ENCODE measurements at regions not wholly inside any gene's neighbourhood (a gene's known extent, or its start where the extent isn't known, plus 50 kb on each side); places are given as distances from the start of the nearest gene placed in this dataset.
"Not testable (repeated sequence)": the region's sequence is repeated elsewhere in the genome, so short reads cannot be mapped to it uniquely, and the experiment has no call there.

DNA sequence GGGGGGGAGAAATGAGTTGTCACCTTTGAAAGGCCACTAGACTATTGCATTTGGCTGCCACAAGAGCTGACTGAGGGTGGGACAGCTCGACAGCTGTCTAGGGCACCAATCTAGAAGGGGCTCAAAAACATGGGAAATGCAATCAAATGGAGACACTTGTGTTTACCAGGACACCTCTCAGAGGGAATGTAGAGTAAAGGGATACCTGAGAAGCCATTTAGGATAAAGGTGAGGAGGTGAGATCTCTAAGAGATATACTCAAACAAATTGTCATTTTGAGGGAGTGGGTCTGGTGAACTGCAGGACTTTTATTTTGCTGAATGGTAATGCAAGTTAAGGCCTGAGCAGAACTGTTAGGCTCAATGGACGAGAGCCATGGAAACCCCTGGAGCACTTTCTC, 159.8 kb downstream of the DDX1 start:
- no peak for DNase-seq (ENCODE audit: low read depth)

GRCh38 chr2:15752552-15753232, 161.0 kb downstream of the DDX1 start:
- DNase-seq (ENCODE audit: low read depth): no peak

- no peak for DNase-seq (ENCODE audit: low read depth)
Measured at GRCh38 chr2:15753233-15753798, 161.6 kb downstream of the DDX1 start.

- DNase-seq (ENCODE audit: low read depth): no peak
Measured at GRCh38 chr2:15753811-15754702, 162.4 kb downstream of the DDX1 start.

GRCh38 chr2:15754703-15755099, 163.0 kb downstream of the DDX1 start:
- no peak for DNase-seq (ENCODE audit: low read depth)

GRCh38 chr2:15755528-15755927, 163.9 kb downstream of the DDX1 start:
- DNase-seq (ENCODE audit: low read depth): no peak

DNA sequence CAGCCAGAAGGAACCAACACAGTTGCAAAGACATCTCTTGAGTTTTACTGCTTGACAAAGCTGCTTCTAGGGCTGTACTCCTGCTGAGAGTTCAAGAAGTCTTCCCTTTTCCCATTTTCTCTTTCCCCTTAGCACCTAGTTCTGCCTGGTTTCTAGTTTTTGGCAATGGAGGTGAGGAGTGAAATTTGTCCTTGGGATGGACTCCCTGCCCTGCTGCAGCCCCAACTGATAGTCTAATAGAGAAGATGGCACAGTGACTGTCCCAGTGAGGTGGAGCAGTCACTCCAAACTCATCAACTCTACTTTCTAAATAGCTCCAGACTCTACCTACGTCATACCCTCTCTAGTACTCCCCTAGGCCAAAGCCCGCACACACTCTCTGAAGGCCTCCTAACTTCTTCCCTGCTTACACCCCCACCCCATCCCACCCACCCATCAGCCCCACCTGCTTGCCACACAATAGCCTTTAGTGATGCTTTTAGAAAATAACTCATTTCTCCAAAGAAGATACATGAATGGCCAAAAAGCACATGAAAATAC, 164.4 kb downstream of the DDX1 start:
- no peak for DNase-seq (ENCODE audit: low read depth)

DNA sequence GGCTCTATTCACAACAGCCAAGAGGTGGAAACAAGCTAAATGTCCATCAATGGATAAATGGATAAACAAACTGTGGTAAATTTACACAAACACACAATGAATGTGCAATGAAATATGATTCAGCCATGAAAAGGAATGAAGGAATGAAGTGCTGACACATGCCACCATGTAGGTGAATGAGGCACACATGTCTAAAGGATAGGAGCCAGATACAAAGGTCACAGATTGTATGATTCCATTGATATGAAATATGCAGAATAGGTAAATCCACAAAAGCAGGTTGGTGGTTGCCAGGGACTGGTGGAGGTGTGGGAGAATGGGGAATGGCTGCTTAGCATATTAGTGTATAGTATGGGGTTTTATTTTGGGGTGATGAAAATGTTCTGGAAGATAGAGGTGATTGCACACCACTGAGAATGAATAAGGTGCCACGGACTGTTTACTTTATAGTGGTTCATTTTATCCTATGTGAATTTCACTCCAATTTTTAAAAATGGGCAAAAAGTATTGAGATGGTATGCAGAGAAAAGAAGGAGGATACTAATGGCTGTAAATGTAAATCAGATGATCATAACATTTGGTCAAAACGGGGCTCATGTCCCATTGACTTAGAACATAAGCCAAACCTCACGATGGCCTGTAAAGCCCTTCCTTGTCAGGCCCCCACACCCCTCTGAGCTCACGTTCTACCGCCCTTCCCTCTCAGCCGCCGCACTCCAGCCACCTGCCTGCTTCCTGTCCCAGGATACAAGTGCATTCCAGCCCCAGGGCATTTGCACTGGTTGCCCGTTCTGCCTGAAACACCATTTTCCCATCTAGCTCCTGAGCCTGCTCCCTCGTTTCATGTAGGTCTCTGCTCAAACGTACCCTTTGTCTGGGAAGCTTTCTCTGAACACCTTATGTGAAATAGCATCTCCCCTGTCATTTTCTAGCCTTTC, 165.5 kb downstream of the DDX1 start:
- DNase-seq (ENCODE audit: low read depth): no peak

- no peak for DNase-seq (ENCODE audit: low read depth)
Measured at GRCh38 chr2:15757820-15758586, 166.3 kb downstream of the DDX1 start.

DNA sequence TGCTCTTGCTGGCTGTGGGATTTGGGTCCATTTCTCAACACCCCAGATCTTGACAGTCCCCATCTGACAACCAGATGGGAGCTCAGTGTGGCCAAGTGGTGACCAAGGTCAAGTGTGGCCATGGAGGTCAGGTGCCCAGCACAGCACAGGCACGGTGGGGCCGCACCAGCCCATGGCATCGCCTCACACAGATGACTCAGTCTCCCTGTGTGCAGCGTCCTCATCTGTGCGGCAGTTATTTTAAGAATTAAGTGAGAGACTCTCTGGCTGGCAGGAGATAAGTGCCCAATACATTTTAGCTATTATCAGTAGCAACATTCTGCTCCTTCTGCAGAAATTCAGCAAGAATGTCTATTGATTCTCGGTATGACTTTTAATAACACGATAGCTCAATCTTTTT, 167.2 kb downstream of the DDX1 start:
- DNase-seq (ENCODE audit: low read depth): no peak

DNA sequence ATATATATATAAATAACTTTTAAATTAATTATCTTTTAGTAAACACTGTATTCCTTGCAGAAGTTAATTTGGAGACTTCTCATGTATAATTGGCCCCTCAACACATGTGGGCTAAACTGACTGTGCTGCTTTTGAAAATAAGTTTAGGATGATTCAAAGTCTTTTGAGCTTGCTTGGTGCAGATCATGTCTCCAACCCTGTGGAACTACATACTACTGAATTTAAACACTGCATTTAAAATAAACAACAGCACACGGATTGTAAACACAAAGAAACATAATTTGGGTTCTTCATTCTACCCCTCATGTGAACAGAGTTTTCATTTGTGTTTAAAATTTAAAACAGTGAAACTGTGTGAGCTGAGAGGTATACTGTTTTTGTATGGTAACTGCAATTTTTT, 167.7 kb downstream of the DDX1 start:
- DNase-seq (ENCODE audit: low read depth): no peak

- DNase-seq (ENCODE audit: low read depth): not testable (repeated sequence)
Measured at GRCh38 chr2:15759791-15760190, 168.1 kb downstream of the DDX1 start.

DNA sequence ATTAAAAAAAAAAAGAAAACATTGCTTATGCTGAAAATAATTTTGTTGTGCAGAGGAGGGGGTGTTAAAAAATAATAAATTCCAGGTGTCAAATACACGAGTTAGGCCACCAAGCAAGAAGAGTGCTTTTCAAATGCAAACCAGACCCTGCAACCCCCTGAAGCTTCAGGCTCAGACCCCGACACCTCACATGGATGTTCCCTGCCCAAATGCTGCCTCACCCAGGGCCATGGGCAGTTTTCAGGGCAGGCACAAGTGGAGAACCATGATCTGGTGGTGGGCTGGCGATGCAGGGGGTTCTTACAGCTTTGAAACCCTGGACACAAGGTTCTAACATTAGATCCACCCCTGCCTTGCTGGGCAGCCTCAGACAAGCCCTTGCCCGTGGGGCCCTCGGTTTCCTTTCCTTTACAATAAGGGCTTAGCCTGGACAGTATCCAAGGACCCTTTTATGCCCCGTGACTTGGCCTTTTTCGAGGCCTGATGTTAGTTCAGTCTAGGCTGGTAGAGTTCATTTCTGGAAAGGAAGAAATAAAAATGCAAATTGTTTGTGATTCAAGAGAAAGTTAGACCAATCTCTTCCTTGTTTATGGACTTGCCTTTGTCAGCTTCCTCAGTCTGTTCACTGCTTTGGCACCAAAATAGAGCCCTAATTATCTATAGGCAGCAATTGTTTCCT, 168.7 kb downstream of the DDX1 start:
- DNase-seq (ENCODE audit: low read depth): no peak

DNA sequence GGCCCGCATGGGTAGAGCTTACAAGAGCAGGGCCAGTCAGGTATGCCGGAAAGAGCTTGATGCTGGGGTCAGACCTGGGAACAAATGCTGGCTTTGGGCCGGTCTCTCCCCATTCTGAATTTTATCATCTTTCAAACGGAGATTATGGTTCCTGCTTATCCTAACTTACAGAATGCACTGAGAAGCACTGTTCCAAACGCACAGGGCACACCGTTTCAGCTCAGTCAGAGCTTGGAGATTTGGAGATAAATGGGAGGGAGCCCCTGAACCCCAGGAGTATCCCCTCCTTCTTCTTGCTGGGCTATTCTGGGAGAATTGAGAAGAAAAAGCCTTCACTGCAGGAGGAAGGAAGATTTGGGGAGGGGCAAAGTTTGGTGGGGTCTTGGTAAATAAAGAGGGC, 169.4 kb downstream of the DDX1 start:
- DNase-seq (ENCODE audit: low read depth): no peak

DNA sequence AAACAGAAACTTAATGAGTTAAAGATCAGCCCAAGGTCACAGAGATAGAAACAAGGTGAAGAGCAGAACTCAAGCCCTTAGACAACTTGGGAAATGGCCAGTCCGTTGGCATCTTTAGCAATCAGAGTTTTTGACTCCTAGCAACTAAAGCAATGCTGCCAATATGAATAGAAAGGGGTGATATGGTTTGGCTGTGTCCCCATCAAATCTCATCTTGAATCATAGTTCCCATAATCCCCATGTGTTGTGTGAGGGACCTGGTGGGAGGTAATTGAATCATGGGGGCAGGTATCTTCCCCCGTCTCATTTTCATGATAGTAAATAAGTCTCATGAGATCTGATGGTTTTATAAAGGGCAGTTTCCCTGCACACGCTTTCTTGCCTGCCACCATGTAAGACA, 170.2 kb downstream of the DDX1 start:
- no peak for DNase-seq (ENCODE audit: low read depth)

DNA sequence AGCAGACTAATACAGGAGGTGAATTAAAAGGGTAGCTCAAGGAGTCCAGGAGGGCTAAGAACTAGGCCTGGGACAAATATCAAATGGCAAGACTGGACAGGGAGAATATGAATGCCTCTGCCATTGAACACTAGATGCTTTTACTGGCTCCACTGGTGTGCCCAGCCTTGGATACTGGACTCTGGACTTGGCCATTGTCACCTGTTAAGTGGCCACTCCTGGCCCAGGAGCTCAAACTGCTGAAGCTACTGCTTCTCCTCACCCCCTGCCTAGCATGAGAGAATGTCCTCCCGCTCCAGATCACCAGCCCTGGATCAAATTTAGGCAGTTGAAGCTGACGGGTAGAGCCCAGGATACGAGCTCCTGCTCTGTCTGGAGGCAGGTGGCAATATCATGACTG, 170.8 kb downstream of the DDX1 start:
- no peak for DNase-seq (ENCODE audit: low read depth)

- no peak for DNase-seq (ENCODE audit: low read depth)
Measured at GRCh38 chr2:15763106-15763821, 171.6 kb downstream of the DDX1 start.

- DNase-seq (ENCODE audit: low read depth): no peak
Measured at GRCh38 chr2:15763822-15764682, 172.4 kb downstream of the DDX1 start.

Measured in HT1080 (cell line).